ENCODE measurements at regions not wholly inside any gene's neighbourhood (a gene's known extent, or its start where the extent isn't known, plus 50 kb on each side); places are given as distances from the start of the nearest gene placed in this dataset.

- Histone ChIP-seq H3K27ac (ENCODE audit: low read depth, low read length) (no peak overlapping the region), H2AFZ (ENCODE audit: low read depth, low read length, poor library complexity, severe bottlenecking) (no peak overlapping the region), H3K9me3 (ENCODE audit: control insufficient read depth in 1 of 2, insufficient read depth in 1 of 2, low read depth in 1 of 2, low read length in 2 of 2) (no peaks in the 10 kb centered on the region), H3K79me2 (ENCODE audit: insufficient read depth, low read length) (no peaks in the 10 kb centered on the region), H3K27me3 (ENCODE audit: insufficient read depth, low read length) (no peaks in the 10 kb centered on the region), H3K9me2 (ENCODE audit: insufficient read depth) (no peaks in the 10 kb centered on the region), H4K20me1 (ENCODE audit: insufficient read depth) (no peaks in the 10 kb centered on the region), H3K4me3 (replicated peaks in 1 of 2; ENCODE audit: low read depth in 1 of 2, low read length in 2 of 2) (no peak overlapping the region), H3K4me1 (ENCODE audit: control insufficient read depth in 1 of 2, insufficient read depth in 2 of 2, low read length in 2 of 2) (no peaks in the 10 kb centered on the region), H3K4me2 (ENCODE audit: low read length) (no peak overlapping the region), H3K36me3 (ENCODE audit: control insufficient read depth in 1 of 2, insufficient read depth in 2 of 2, low read length in 2 of 2) (no peaks in the 10 kb centered on the region), H3K9ac (ENCODE audit: low read length) (no peak overlapping the region)
- POLR2A ChIA-PET = no interaction called here
- DNase-seq (ENCODE audit: low read depth, low spot score) (no peak), ATAC-seq (no peak)
- CTCF ChIA-PET = no interaction called here
- RAD21 ChIA-PET (ENCODE audit: low non-redundant PET in 1 of 2, low total read pairs in 2 of 2, uncharacterized antibody in 2 of 2, unreplicated experiment in 2 of 2) = no interaction called here
- intact Hi-C loops (cut with micrococcal nuclease) = no loop called here
- no TSS peak for BruUV-seq (replicated peaks)
- TF ChIP-seq JUND (IDR thresholded peaks at IDR 0.05) (no peak), SRF (IDR thresholded peaks at IDR 0.05; ENCODE audit: low read depth) (no peak), SP1 (IDR thresholded peaks at IDR 0.05; ENCODE audit: low read depth) (no peak), FOSL1 (IDR thresholded peaks at IDR 0.05; ENCODE audit: low read depth) (no peak), REST (IDR thresholded peaks at IDR 0.05; ENCODE audit: low read depth) (no peak), CEBPB (IDR thresholded peaks at IDR 0.05; ENCODE audit: low read depth) (no peak)
- TF ChIP-seq, protein P1, sequence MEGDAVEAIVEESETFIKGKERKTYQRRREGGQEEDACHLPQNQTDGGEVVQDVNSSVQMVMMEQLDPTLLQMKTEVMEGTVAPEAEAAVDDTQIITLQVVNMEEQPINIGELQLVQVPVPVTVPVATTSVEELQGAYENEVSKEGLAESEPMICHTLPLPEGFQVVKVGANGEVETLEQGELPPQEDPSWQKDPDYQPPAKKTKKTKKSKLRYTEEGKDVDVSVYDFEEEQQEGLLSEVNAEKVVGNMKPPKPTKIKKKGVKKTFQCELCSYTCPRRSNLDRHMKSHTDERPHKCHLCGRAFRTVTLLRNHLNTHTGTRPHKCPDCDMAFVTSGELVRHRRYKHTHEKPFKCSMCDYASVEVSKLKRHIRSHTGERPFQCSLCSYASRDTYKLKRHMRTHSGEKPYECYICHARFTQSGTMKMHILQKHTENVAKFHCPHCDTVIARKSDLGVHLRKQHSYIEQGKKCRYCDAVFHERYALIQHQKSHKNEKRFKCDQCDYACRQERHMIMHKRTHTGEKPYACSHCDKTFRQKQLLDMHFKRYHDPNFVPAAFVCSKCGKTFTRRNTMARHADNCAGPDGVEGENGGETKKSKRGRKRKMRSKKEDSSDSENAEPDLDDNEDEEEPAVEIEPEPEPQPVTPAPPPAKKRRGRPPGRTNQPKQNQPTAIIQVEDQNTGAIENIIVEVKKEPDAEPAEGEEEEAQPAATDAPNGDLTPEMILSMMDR (IDR thresholded peaks at IDR 0.05 in 2 of 3, conservative IDR thresholded peaks at IDR 0.05 in 1 of 3; ENCODE audit: borderline replicate concordance in 1 of 3, insufficient read depth in 1 of 3, low read depth in 2 of 3, low read length in 2 of 3) = no peak
- TF ChIP-seq, protein P2, sequence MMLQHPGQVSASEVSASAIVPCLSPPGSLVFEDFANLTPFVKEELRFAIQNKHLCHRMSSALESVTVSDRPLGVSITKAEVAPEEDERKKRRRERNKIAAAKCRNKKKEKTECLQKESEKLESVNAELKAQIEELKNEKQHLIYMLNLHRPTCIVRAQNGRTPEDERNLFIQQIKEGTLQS (IDR thresholded peaks at IDR 0.05) = no peak
Observed at GRCh38 chr7:22601408-22601807, 101.4 kb upstream of the STEAP1B start.

All from HCT116 (cell line).